K562 (cell line): ENCODE measurements at regions not wholly inside any gene's neighbourhood (a gene's known extent, or its start where the extent isn't known, plus 50 kb on each side); places are given as distances from the start of the nearest gene placed in this dataset.

Experiments used
- ATAC-seq: fragments of 200-7000 bp; cut with Tn5 transposase; 3 replicates; pipeline ENCODE4 v1.9.1; 2020; ENCODE audit warnings: moderate library complexity
- BruUV-seq: library from RNA; stranded (reverse); fragments of 400-500 nt; replicated peaks from 2 replicates; lab custom pipeline; 2021; lab: Mats Ljungman, UMichigan
- CTCF ChIA-PET: fragments of 300-600 bp; formaldehyde crosslinking; extraction: SDS; loops from one replicate; lab custom pipeline; 2021; ENCODE audit warnings: low intra/inter-chr PET ratio; lab: Yijun Ruan, JAX
- POLR2A ChIA-PET: fragments of 300-600, 350-650 bp; sonication (Branson Sonifier 250); formaldehyde crosslinking; extraction: SDS; loops from one replicate; lab custom pipeline; 2021; ENCODE audit warnings: antibody characterized with exemption, inconsistent platforms; lab: Yijun Ruan, JAX
- DNase-seq, 4 experiments: peaks; one replicate each; pipeline versions ENCODE4 v3.0.0 to v3.0.0-alpha.2; 2011 to 2018; ENCODE audit warnings: low spot score in 3 of 4, mixed read lengths in 3 of 4; ENCODE audit errors: extremely low read depth in 1 of 4
- FAIRE-seq: peaks from 2 replicates; lab custom pipeline; 2011; peaks lifted over from hg19 to GRCh38; lab: Jason Lieb, UNC
- H2AFZ ChIP-seq: 2 replicates; pipeline ENCODE4 v1.6.0; 2011; ENCODE audit warnings: low read depth, low read length, control low read depth, inconsistent platforms
- H3K27ac ChIP-seq: fragments of 200-600 bp; 3 replicates; pipeline ENCODE4 v1.8.0; 2011; ENCODE audit warnings: low read depth, mild to moderate bottlenecking, control low read depth, inconsistent platforms, low read length, moderate library complexity, mixed read lengths; ENCODE audit errors: extremely low read depth
- H3K27me3 ChIP-seq, 2 experiments: fragments of 300-600 bp in 1 of 2; 2 replicates in 1 of 2; 3 replicates in 1 of 2; pipeline versions ENCODE4 v1.6.0 to v1.8.0; 2011; ENCODE audit warnings: inconsistent platforms in 2 of 2, low read length in 2 of 2, mild to moderate bottlenecking in 1 of 2, mixed read lengths in 1 of 2, moderate library complexity in 1 of 2; ENCODE audit not compliant: control insufficient read depth in 2 of 2, insufficient read depth in 2 of 2
- H3K36me3 ChIP-seq: fragments of 300-600 bp; 3 replicates; pipeline ENCODE4 v1.8.0; 2011; ENCODE audit warnings: mild to moderate bottlenecking, low read length, inconsistent platforms; ENCODE audit not compliant: control insufficient read depth, insufficient read depth
- H3K4me1 ChIP-seq, 2 experiments: fragments of 200-600 bp in 1 of 2; replicated peaks in 1 of 2; 2 replicates in 1 of 2; 3 replicates in 1 of 2; pipeline versions ENCODE4 v1.5.1 to v1.8.0; 2011; ENCODE audit warnings: inconsistent platforms in 2 of 2, low read length in 2 of 2, mild to moderate bottlenecking in 1 of 2, mixed read lengths in 1 of 2, moderate library complexity in 1 of 2; ENCODE audit not compliant: control insufficient read depth in 2 of 2, insufficient read depth in 2 of 2
- H3K4me2 ChIP-seq: 2 replicates; pipeline ENCODE4 v1.6.1; 2011; ENCODE audit warnings: low read length, control low read depth, inconsistent platforms, mixed read lengths; ENCODE audit not compliant: insufficient read depth
- H3K4me3 ChIP-seq: fragments of 200-600 bp; sonication (generic), shearing (Covaris generic); 2 replicates; pipeline ENCODE4 v1.5.1; 2016; ENCODE audit warnings: control low read depth, inconsistent platforms
- H3K79me2 ChIP-seq: fragments of 200-600 bp; 3 replicates; pipeline ENCODE4 v1.8.0; 2011; ENCODE audit warnings: low read length, inconsistent platforms; ENCODE audit not compliant: control insufficient read depth, insufficient read depth
- H3K9ac ChIP-seq, 2 experiments: 2 replicates each; pipeline versions ENCODE4 v1.6.0 to v1.6.1; 2011; ENCODE audit warnings: low read depth in 2 of 2, low read length in 2 of 2, control low read depth in 1 of 2, inconsistent platforms in 1 of 2, mild to moderate bottlenecking in 1 of 2, mixed read lengths in 1 of 2; ENCODE audit not compliant: insufficient read depth in 1 of 2
- H3K9me1 ChIP-seq: one replicate; pipeline ENCODE4 v1.6.0; 2011; ENCODE audit warnings: inconsistent platforms, mild to moderate bottlenecking, low read length, moderate library complexity; ENCODE audit not compliant: control insufficient read depth, insufficient read depth
- H3K9me3 ChIP-seq: replicated peaks from 2 replicates; pipeline ENCODE4 v1.5.1; 2011; ENCODE audit warnings: low read depth, low read length, inconsistent platforms; ENCODE audit not compliant: control insufficient read depth, insufficient read depth
- H4K20me1 ChIP-seq: replicated peaks from 2 replicates; pipeline ENCODE4 v1.6.1; 2011; ENCODE audit warnings: low read length, inconsistent platforms, mixed read lengths; ENCODE audit not compliant: control insufficient read depth, insufficient read depth
- ATF4 ChIP-seq: fragments of 450-650 bp; formaldehyde crosslinking; IDR thresholded peaks from 2 replicates; pipeline ENCODE4 v1.4.0; 2022; ENCODE audit warnings: mild to moderate bottlenecking, moderate library complexity
- FOXJ2 ChIP-seq: fragments of 200-800 bp; sonication (Bioruptor generic); IDR thresholded peaks from 2 replicates; pipeline ENCODE4 v1.6.1; 2016; ENCODE audit warnings: missing genetic modification characterization, missing compliant biosample characterization
- NKRF ChIP-seq: fragments of 450-650 bp; IDR thresholded peaks from 2 replicates; pipeline ENCODE4 v1.6.1; 2016; ENCODE audit warnings: borderline replicate concordance
- OTX1 ChIP-seq: fragments of 450-650 bp; formaldehyde crosslinking; IDR thresholded peaks from 2 replicates; pipeline ENCODE4 v1.4.0; 2022; ENCODE audit warnings: mild to moderate bottlenecking
- POLR3A ChIP-seq: IDR thresholded peaks from 2 replicates; pipeline ENCODE4 v1.6.1; 2011; ENCODE audit warnings: borderline replicate concordance, mild to moderate bottlenecking, moderate library complexity; ENCODE audit not compliant: insufficient read length, insufficient read depth; ENCODE audit errors: extremely low read depth
- PRDM10 ChIP-seq: fragments of 450-650 bp; IDR thresholded peaks from 2 replicates; pipeline ENCODE4 v1.6.1; 2018; ENCODE audit not compliant: partially characterized antibody
- RBM25 ChIP-seq: fragments of 200-400 bp; formaldehyde crosslinking; IDR thresholded peaks from 2 replicates; pipeline ENCODE4 v1.6.1; 2018; ENCODE audit warnings: low read length, low read depth, moderate library complexity; ENCODE audit not compliant: severe bottlenecking
- STAG1 ChIP-seq: sonication (generic); formaldehyde crosslinking; IDR thresholded peaks from 2 replicates; pipeline ENCODE4 v1.5.0; 2020; ENCODE audit warnings: missing genetic modification reagents, borderline replicate concordance
- ZNF280B ChIP-seq: fragments of 250-450 bp; sonication (Bioruptor Pico); IDR thresholded peaks from 2 replicates; pipeline ENCODE4 v1.5.1; 2021; ENCODE audit warnings: mild to moderate bottlenecking
- WGBS: fragments of 100-300 bp; shearing (Covaris generic); methylation state at CpG from one replicate; pipeline ENCODE4 v1.1.6; 2016; ENCODE audit warnings: low coverage, mixed read lengths; ENCODE audit not compliant: insufficient coverage; ENCODE audit errors: missing lambda C conversion rate; 5-methylcytosine and 5-hydroxymethylcytosine counted together
- in situ Hi-C: fragments of 300-500 bp; cut with MboI; formaldehyde crosslinking; loops from 4 replicates; pipeline ENCODE4 v1.15.0; 2018; ENCODE audit warnings: inconsistent platforms, mixed read lengths
- intact Hi-C: fragments of 100-400 bp; cut with micrococcal nuclease; formaldehyde crosslinking; loops from 2 replicates; pipeline ENCODE4 v1.14.2; 2022

DNA sequence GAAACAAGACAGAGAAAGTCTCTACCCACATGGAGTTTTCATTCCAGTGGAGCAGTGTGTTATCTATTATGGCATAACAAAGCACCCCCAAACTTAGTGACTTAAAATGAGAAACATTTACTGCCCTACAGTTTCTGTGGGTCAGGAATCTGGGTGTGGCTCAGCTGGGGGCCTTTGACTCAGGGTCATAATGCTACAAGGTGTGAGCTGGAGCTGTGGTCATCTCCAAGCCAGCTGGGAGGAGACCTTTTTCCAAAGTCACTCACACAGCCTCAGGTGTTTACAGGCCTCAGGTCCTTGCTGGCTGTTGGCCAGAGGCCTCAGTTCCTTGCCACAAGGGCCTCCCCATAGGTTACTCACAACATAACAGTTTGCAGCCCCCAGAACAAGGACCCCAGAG is 169.2 kb downstream of the ETAA1 start (continued):
- TF ChIP-seq RBM25, result no peak
- no peak for TF ChIP-seq POLR3A
- TF ChIP-seq STAG1, result no peak
- TF ChIP-seq NKRF, result no peak
- no peak for TF ChIP-seq OTX1 (CRISPR knock-in tag)
- TF ChIP-seq, all 486 proteins: peak for 0

- H3K36me3 ChIP-seq, result no peaks in the 10 kb centered on the region
- no peak overlapping the region for H3K9ac ChIP-seq
- 2% methylated on average over 5 of the region's 5 CpGs for WGBS
- in situ Hi-C loops, result no loop called here
- ChIA-PET POLR2A (no interaction called here), CTCF (no interaction called here)
- ATAC-seq (no peak), FAIRE-seq (no peak), DNase-seq (no peak)
- no peaks in the 10 kb centered on the region for H4K20me1 ChIP-seq
- no peak overlapping the region for H2AFZ ChIP-seq
- intact Hi-C loops, result no loop called here
- no peak overlapping the region for H3K27ac ChIP-seq
- no peak overlapping the region for H3K4me2 ChIP-seq
- no peak overlapping the region for H3K4me3 ChIP-seq
- H3K9me1 ChIP-seq, result no peaks in the 10 kb centered on the region
- no peaks in the 10 kb centered on the region for H3K27me3 ChIP-seq
- no peaks in the 10 kb centered on the region for H3K79me2 ChIP-seq
- H3K4me1 ChIP-seq, result no peaks in the 10 kb centered on the region
- BruUV-seq, result no TSS peak
- no peaks in the 10 kb centered on the region for H3K9me3 ChIP-seq
- TF ChIP-seq FOXJ2 (tag) (no peak), ATF4 (CRISPR knock-in tag) (no peak), PRDM10 (no peak), ZNF280B (CRISPR knock-in tag) (no peak)
These were observed 170.0 kb downstream of the ETAA1 start for GRCh38 chr2:67566958-67567635.
